HepG2 (cell line): ENCODE measurements at regions not wholly inside any gene's neighbourhood (a gene's known extent, or its start where the extent isn't known, plus 50 kb on each side); places are given as distances from the start of the nearest gene placed in this dataset.

ENCODE experiments used
- ESRRA ChIP-seq: sonication (generic); formaldehyde crosslinking; IDR thresholded peaks from 2 replicates; pipeline ENCODE4 v1.5.1; 2020; ENCODE audit warnings: mild to moderate bottlenecking, low read depth, missing genetic modification reagents
- HMG20A ChIP-seq: IDR thresholded peaks from 2 replicates; pipeline ENCODE4 v1.6.1; 2016; ENCODE audit warnings: borderline replicate concordance
- KIAA2018 ChIP-seq: sonication (generic); formaldehyde crosslinking; IDR thresholded peaks from 2 replicates; pipeline ENCODE4 v1.5.0; 2020; ENCODE audit warnings: mild to moderate bottlenecking, missing genetic modification reagents, borderline replicate concordance
- NBN ChIP-seq: fragments of 450-650 bp; conservative IDR thresholded peaks from 2 replicates; pipeline ENCODE4 v1.6.1; 2017
- POLR2A ChIP-seq, 2 experiments: IDR thresholded peaks; 2 replicates each; pipeline ENCODE4 v1.6.1; 2011; ENCODE audit warnings: low read depth in 2 of 2, low read length in 2 of 2, mild to moderate bottlenecking in 1 of 2, moderate library complexity in 1 of 2; ENCODE audit not compliant: insufficient read depth in 1 of 2
- TCF7L2 ChIP-seq: IDR thresholded peaks from 2 replicates; pipeline ENCODE4 v1.6.1; 2011; ENCODE audit warnings: mild to moderate bottlenecking, low read depth, low read length, moderate library complexity
- ZNF207 ChIP-seq: fragments of 450-650 bp; IDR thresholded peaks from 2 replicates; pipeline ENCODE4 v1.6.1; 2016; ENCODE audit warnings: antibody characterized with exemption, borderline replicate concordance
- ZNF740 ChIP-seq: sonication (generic); formaldehyde crosslinking; IDR thresholded peaks from 2 replicates; pipeline ENCODE4 v1.4.0; 2020; ENCODE audit warnings: missing genetic modification reagents
- ZNF782 ChIP-seq: sonication (generic); formaldehyde crosslinking; IDR thresholded peaks from 2 replicates; pipeline ENCODE4 v1.4.0; 2020; ENCODE audit warnings: missing genetic modification reagents, mild to moderate bottlenecking, borderline replicate concordance

- no peak for TF ChIP-seq ZNF740
- no peak for TF ChIP-seq TCF7L2
- no peak for TF ChIP-seq ESRRA (CRISPR knock-in tag)
- TF ChIP-seq NBN = no peak
- TF ChIP-seq KIAA2018 (CRISPR knock-in tag) = no peak
- no peak for TF ChIP-seq POLR2A (IDR thresholded peaks at IDR 0.05; ENCODE audit: insufficient read depth in 1 of 2, low read depth in 2 of 2, low read length in 2 of 2)
- TF ChIP-seq ZNF782 (CRISPR knock-in tag) = no peak
- TF ChIP-seq HMG20A (CRISPR knock-in tag) = no peak
- no peak for TF ChIP-seq ZNF207
Measured at GRCh38 chr5:2031581-2031980, 148.9 kb upstream of the IRX4 start.
